ENCODE measurements at regions not wholly inside any gene's neighbourhood (a gene's known extent, or its start where the extent isn't known, plus 50 kb on each side); places are given as distances from the start of the nearest gene placed in this dataset.

DNA sequence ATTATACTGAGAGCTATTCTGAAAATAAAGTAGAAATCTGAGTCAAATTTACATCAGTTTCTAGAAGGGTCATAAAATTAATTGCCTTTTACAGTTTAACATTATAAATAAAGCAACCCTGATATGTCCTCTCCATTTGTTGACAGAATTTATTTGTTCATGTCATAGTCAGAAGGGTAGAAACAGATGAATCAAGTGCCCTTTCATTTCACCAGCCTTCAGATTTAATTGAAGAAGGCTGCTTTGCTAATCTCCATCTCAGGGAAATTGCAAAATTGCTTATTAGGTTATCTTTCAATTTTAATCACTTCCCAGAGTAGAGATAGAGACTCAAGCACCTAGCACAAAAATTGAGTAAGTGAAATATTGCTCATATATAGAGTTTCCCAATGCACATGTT is 76.8 kb downstream of the ATXN7L3B start:
- no peak overlapping the region for H3K4me3 ChIP-seq (ENCODE audit: low read depth, low read length)
- TF ChIP-seq, protein P1, sequence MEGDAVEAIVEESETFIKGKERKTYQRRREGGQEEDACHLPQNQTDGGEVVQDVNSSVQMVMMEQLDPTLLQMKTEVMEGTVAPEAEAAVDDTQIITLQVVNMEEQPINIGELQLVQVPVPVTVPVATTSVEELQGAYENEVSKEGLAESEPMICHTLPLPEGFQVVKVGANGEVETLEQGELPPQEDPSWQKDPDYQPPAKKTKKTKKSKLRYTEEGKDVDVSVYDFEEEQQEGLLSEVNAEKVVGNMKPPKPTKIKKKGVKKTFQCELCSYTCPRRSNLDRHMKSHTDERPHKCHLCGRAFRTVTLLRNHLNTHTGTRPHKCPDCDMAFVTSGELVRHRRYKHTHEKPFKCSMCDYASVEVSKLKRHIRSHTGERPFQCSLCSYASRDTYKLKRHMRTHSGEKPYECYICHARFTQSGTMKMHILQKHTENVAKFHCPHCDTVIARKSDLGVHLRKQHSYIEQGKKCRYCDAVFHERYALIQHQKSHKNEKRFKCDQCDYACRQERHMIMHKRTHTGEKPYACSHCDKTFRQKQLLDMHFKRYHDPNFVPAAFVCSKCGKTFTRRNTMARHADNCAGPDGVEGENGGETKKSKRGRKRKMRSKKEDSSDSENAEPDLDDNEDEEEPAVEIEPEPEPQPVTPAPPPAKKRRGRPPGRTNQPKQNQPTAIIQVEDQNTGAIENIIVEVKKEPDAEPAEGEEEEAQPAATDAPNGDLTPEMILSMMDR (IDR thresholded peaks at IDR 0.05; ENCODE audit: low read depth, low read length), result no peak

DNA sequence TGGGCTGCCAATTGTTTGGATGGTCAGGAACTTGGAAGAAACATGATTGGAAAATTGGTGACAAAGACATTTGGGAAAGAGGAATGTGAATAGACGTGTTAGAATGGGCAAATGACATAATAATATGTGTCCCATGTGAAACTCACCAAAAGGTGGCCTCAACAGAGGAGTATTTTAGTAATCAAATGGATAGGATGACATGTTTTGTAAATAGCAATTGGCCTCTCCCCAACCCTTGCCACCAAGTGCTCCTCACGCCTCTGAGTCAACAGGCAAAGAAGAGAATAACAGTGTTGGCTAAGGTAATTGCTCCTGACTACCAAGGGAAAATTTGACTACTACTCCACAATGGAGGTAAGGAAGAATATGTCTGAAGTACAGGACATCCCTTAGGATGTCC is 81.4 kb downstream of the ATXN7L3B start:
- H3K4me3 ChIP-seq (ENCODE audit: low read depth, low read length), result no peak overlapping the region
- TF ChIP-seq, protein P1 (IDR thresholded peaks at IDR 0.05; ENCODE audit: low read depth, low read length), result no peak

DNA sequence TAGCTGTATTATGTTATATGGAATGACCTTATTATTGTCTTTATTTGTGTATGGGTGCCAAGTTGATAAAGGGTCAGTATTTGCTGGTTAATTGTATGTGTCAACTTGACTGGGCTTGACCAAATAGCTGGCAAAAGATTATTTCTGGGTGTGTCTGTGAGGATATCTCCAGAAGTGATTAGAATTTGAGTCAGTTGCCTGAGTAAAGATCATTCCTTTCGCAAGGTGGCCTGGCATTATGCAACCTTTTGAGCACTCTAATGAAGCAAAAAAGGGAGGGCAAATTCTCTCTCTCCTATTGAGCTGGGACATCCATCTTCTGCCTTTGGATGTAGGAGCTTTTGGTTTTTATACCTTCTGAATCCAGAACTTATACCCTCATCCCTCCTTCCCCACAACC is 82.2 kb downstream of the ATXN7L3B start:
- H3K4me3 ChIP-seq (ENCODE audit: low read depth, low read length), result no peak overlapping the region
- TF ChIP-seq, protein P1 (IDR thresholded peaks at IDR 0.05; ENCODE audit: low read depth, low read length), result no peak

DNA sequence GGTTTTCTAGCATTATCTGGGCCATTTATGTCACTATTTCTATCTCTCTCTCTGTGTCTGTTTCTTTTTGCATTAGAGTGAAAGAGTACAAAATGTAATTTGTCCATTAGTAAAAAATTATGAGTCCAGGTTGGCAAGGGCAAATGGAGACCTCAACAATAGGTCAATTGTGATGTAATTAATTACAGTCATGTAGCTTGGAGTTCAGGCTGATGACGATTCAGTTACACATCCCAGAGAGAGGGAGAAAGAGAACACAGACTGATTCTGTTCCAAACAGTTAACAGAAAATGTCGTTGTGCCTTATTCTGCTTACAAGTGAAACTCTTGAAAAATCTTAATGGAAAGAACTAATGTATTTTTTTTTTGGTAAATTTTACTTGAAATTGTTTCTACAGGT is 83.3 kb downstream of the ATXN7L3B start:
- H3K4me3 ChIP-seq (ENCODE audit: low read depth, low read length), result no peak overlapping the region
- TF ChIP-seq, protein P1 (IDR thresholded peaks at IDR 0.05; ENCODE audit: low read depth, low read length), result no peak

DNA sequence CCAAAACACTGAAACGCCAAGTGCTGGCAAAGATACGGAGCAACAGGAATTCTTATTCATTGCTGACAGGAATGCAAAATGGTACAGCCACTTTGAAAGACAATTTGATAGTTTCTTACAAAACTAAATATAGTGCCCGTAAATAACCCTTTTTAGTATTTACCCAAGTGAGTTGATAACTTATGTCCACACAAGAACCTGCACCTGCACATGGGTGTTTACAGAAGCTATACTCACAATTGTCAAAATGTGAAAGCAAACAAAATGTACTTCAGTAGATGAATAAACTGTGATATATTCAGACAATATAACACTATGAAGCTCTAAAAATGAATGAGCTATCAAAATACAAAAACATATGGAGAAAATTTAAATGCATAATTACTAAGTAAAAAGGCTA is 86.6 kb downstream of the ATXN7L3B start:
- no peak overlapping the region for H3K4me3 ChIP-seq (ENCODE audit: low read depth, low read length)
- TF ChIP-seq, protein P1 (IDR thresholded peaks at IDR 0.05; ENCODE audit: low read depth, low read length), result no peak

DNA sequence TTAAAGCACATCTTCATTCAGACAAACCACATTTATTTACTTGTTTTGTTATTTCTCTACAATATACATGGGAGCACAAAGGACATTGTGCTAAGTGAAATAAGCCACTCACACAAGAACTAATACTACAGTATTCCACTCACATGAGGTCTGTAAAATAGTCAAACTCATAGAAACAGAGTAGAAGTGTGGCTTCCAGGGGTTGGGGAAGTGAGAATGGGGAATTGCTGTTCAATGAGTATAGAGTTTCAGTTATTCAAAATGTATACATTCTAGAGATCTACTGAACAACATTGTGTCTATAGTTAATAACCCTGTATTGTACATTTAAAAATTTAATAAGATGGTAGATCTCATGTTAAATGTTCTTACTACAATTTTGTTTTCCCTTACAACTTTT is 88.8 kb downstream of the ATXN7L3B start:
- TF ChIP-seq, protein P1 (IDR thresholded peaks at IDR 0.05; ENCODE audit: low read depth, low read length), result no peak

DNA sequence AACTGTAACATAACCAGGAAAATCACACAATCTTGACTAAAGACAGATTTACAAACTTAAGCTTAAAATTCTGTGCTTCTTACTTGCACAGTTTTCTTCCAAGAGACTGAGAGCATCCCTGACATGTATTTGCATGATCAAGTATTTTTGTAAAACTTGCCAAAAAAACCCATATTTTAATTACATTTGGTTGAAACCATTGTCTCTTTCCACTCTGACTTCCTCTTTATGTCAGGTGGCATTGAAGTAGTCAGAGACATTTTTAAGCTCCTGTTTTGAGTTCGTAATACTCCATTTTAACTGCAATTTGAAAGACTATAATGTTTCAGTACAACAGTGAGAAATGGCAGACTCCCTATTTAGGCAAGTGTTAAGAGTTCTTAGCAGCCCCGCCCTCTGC is 103.6 kb downstream of the ATXN7L3B start:
- TF ChIP-seq, protein P1 (IDR thresholded peaks at IDR 0.05; ENCODE audit: low read depth, low read length), result no peak
- no peak overlapping the region for H3K4me3 ChIP-seq (ENCODE audit: low read depth, low read length)

More for the DNA sequence above, 88.8 kb downstream of the ATXN7L3B start:
- no peak overlapping the region for H3K4me3 ChIP-seq (ENCODE audit: low read depth, low read length)

Data from WI38 (cell line).